Esophagus squamous epithelium (tissue), 5 donors: ENCODE measurements at regions not wholly inside any gene's neighbourhood (a gene's known extent, or its start where the extent isn't known, plus 50 kb on each side); places are given as distances from the start of the nearest gene placed in this dataset.

Experiments used
- DNase-seq: peaks from one replicate; lab custom pipeline; 2025; lab: John Stamatoyannopoulos, UW
- H3K27ac ChIP-seq, 4 donors: fragments of 200-600 bp; sonication (generic); one replicate each; pipeline ENCODE4 v1.5.1; 2016 to 2019; ENCODE audit warnings: mild to moderate bottlenecking in 1 of 4
- H3K27me3 ChIP-seq, 4 donors: fragments of 200-600 bp; sonication (generic); 1 replicate in 3 of 4; 2 replicates in 1 of 4; pipeline versions ENCODE4 v1.5.1 to v1.6.0; 2017 to 2021; ENCODE audit warnings: antibody characterized with exemption in 1 of 4
- H3K36me3 ChIP-seq, 3 donors: fragments of 200-600 bp; sonication (generic); one replicate each; pipeline ENCODE4 v1.5.1; 2016 to 2019
- H3K4me1 ChIP-seq, 3 donors: fragments of 200-600 bp; sonication (generic); one replicate each; pipeline ENCODE4 v1.5.1; 2017 to 2019
- H3K4me3 ChIP-seq, 4 donors: fragments of 200-600 bp; sonication (generic); 1 replicate in 3 of 4; 2 replicates in 1 of 4; pipeline ENCODE4 v1.5.1; 2016 to 2019; ENCODE audit warnings: mild to moderate bottlenecking in 2 of 4, moderate library complexity in 1 of 4
- H3K9me3 ChIP-seq, 3 donors: fragments of 200-600 bp; sonication (generic); one replicate each; pipeline ENCODE4 v1.5.1; 2016 to 2019
- POLR2A ChIP-seq, 4 donors: fragments of 450-650 bp; IDR thresholded peaks; one replicate each; pipeline ENCODE4 v1.6.1; 2017; ENCODE audit warnings: antibody characterized with exemption in 4 of 4, mild to moderate bottlenecking in 4 of 4, moderate library complexity in 3 of 4
- WGBS, 2 donors: methylation state at CpG; one replicate each; pipeline ENCODE4 v1.1.5; 2018; 5-methylcytosine and 5-hydroxymethylcytosine counted together
- intact Hi-C: fragments of 100-400 bp; cut with DNase I; formaldehyde crosslinking; loops from one replicate; pipeline ENCODE4 v1.15.0; 2022
- TF ChIP-seq, protein P1 (sequence below), 6 experiments: fragments of 450-650 bp in 4 of 6; fragments of 200-600 bp in 2 of 6; sonication (generic) in 2 of 6; IDR thresholded peaks; one replicate each; pipeline ENCODE4 v1.5.1; 2016 to 2019; ENCODE audit warnings: antibody characterized with exemption in 6 of 6, mild to moderate bottlenecking in 4 of 6, moderate library complexity in 4 of 6
- donor health status: DM: yes; HTN: yes; CAD: no.

- H3K9me3 ChIP-seq: no peaks in the 10 kb centered on the region
- H3K4me1 ChIP-seq: no peaks in the 10 kb centered on the region
- peaks cover 0 to 55% (median 0%) of the 10 kb centered on the region in 4 donors for H3K27me3 ChIP-seq
- H3K36me3 ChIP-seq: no peaks in the 10 kb centered on the region
- intact Hi-C loops: no loop called here
- no peak overlapping the region for H3K4me3 ChIP-seq
- 58% methylated on average over 6 to 8 of the region's 10 CpGs for WGBS, 2 donors
- H3K27ac ChIP-seq: no peak overlapping the region
- no peak for DNase-seq
- TF ChIP-seq, protein P1, sequence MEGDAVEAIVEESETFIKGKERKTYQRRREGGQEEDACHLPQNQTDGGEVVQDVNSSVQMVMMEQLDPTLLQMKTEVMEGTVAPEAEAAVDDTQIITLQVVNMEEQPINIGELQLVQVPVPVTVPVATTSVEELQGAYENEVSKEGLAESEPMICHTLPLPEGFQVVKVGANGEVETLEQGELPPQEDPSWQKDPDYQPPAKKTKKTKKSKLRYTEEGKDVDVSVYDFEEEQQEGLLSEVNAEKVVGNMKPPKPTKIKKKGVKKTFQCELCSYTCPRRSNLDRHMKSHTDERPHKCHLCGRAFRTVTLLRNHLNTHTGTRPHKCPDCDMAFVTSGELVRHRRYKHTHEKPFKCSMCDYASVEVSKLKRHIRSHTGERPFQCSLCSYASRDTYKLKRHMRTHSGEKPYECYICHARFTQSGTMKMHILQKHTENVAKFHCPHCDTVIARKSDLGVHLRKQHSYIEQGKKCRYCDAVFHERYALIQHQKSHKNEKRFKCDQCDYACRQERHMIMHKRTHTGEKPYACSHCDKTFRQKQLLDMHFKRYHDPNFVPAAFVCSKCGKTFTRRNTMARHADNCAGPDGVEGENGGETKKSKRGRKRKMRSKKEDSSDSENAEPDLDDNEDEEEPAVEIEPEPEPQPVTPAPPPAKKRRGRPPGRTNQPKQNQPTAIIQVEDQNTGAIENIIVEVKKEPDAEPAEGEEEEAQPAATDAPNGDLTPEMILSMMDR (IDR thresholded peaks at IDR 0.05): no peak
- no peak for TF ChIP-seq POLR2A (IDR thresholded peaks at IDR 0.05)
Observed at GRCh38 chr9:126158588-126159429, 167.8 kb upstream of the MVB12B start.

- DNase-seq: no peak
- WGBS, 2 donors: 32 to 48% methylated on average over 4 to 10 of the region's 17 CpGs
- H3K36me3 ChIP-seq: no peaks in the 10 kb centered on the region
Observed at GRCh38 chr9:126159430-126160060, 167.1 kb upstream of the MVB12B start.

GRCh38 chr9:126160067-126160853 is 166.4 kb upstream of the MVB12B start:
- intact Hi-C loops: no loop called here
- no peak overlapping the region for H3K27ac ChIP-seq
- DNase-seq: no peak
- peaks cover 0 to 52% (median 0%) of the 10 kb centered on the region in 4 donors for H3K27me3 ChIP-seq
- H3K4me1 ChIP-seq: no peaks in the 10 kb centered on the region
- H3K4me3 ChIP-seq: no peak overlapping the region
- TF ChIP-seq POLR2A (IDR thresholded peaks at IDR 0.05): no peak
- TF ChIP-seq, protein P1 (IDR thresholded peaks at IDR 0.05): no peak
- no peaks in the 10 kb centered on the region for H3K36me3 ChIP-seq
- no peaks in the 10 kb centered on the region for H3K9me3 ChIP-seq
- 78 to 83% methylated on average over 5 to 9 of the region's 10 CpGs for WGBS, 2 donors

More at GRCh38 chr9:126159430-126160060, 167.1 kb upstream of the MVB12B start:
- Histone ChIP-seq H3K9me3 (no peaks in the 10 kb centered on the region), H3K4me3 (no peak overlapping the region), H3K27ac (no peak overlapping the region), H3K4me1 (no peaks in the 10 kb centered on the region), H3K27me3 (peaks cover 0 to 51% (median 0%) of the 10 kb centered on the region in 4 donors)
- intact Hi-C loops: no loop called here
- TF ChIP-seq, protein P1 (IDR thresholded peaks at IDR 0.05): no peak
- no peak for TF ChIP-seq POLR2A (IDR thresholded peaks at IDR 0.05)

DNA sequence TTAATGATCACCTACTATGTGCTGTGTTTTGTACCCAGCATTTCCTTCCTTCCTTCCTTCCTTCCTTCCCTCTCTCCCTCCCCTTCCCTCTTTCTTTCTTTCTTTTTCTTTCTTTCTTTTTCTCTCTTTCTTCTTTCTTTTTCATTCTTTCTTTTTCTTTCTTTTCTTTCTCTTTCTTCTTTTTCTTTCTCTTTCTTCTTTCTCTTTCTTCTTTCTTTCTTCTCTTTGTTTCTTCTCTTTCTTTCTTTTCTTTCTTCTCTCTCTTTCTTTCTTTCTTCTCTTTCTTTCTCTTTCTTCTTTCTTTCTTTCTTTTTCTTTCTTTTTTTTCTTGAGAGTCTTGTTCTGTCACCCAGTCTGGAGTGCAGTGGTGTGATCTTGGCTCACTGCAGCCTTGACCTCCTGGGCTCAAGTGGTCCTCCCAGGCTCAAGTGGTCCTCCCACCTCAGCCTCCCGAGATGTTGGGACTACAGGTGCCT is 165.7 kb upstream of the MVB12B start:
- intact Hi-C loops: no loop called here
- peaks cover 0 to 58% (median 0%) of the 10 kb centered on the region in 4 donors for H3K27me3 ChIP-seq
- no peak overlapping the region for H3K27ac ChIP-seq
- no peak overlapping the region for H3K4me3 ChIP-seq
- H3K36me3 ChIP-seq: no peaks in the 10 kb centered on the region
- TF ChIP-seq, protein P1 (IDR thresholded peaks at IDR 0.05): no peak
- TF ChIP-seq POLR2A (IDR thresholded peaks at IDR 0.05): no peak
- WGBS, 2 donors: 56 to 68% methylated on average over 1 of the region's 1 CpG
- H3K9me3 ChIP-seq: no peaks in the 10 kb centered on the region
- DNase-seq: no peak
- H3K4me1 ChIP-seq: no peaks in the 10 kb centered on the region
